Upper lobe of left lung (tissue), 4 donors: ENCODE measurements at regions not wholly inside any gene's neighbourhood (a gene's known extent, or its start where the extent isn't known, plus 50 kb on each side); places are given as distances from the start of the nearest gene placed in this dataset.

Experiments
- CTCF ChIP-seq, 6 experiments: fragments of 450-650 bp in 4 of 6; fragments of 200-600 bp in 2 of 6; sonication (generic) in 2 of 6; IDR thresholded peaks; one replicate each; pipeline ENCODE4 v1.5.1; 2016 to 2019; ENCODE audit warnings: antibody characterized with exemption in 6 of 6
- POLR2A ChIP-seq, 4 donors: fragments of 450-650 bp; IDR thresholded peaks; one replicate each; pipeline ENCODE4 v1.5.1; 2016 to 2017; ENCODE audit warnings: antibody characterized with exemption in 4 of 4, mild to moderate bottlenecking in 2 of 4
- POLR2AphosphoS5 ChIP-seq, 2 donors: sonication (generic); formaldehyde crosslinking; IDR thresholded peaks; one replicate each; pipeline ENCODE4 v1.5.1; 2017; ENCODE audit warnings: antibody characterized with exemption in 2 of 2

- TF ChIP-seq CTCF (IDR thresholded peaks at IDR 0.05) (no peak), POLR2A (IDR thresholded peaks at IDR 0.05) (no peak), POLR2AphosphoS5 (IDR thresholded peaks at IDR 0.05) (no peak)
These were observed 856.9 kb upstream of the FRG1 start for GRCh38 chr4:189083769-189084168.
